Caco-2 (cell line): ENCODE measurements at regions not wholly inside any gene's neighbourhood (a gene's known extent, or its start where the extent isn't known, plus 50 kb on each side); places are given as distances from the start of the nearest gene placed in this dataset.

Experiments used
- BruUV-seq: library from RNA; stranded (reverse); fragments of 400-500 nt; replicated peaks from 2 replicates; lab custom pipeline; 2021; lab: Mats Ljungman, UMichigan
- CTCF ChIA-PET: fragments of 300-600 bp; sonication (Branson Sonifier 250); formaldehyde crosslinking; loops from one replicate; lab custom pipeline; 2022; ENCODE audit warnings: antibody characterized with exemption; lab: Charles Lee
- POLR2A ChIA-PET: fragments of 300-600 bp; sonication (Branson Sonifier 250); formaldehyde crosslinking; loops from one replicate; lab custom pipeline; 2022; ENCODE audit warnings: antibody characterized with exemption; lab: Charles Lee
- DNase-seq, 2 experiments: peaks; one replicate each; pipeline versions ENCODE4 v3.0.0 to v3.0.0-alpha.2; 2020 to 2022
- H3K27me3 ChIP-seq: replicated peaks from 2 replicates; pipeline ENCODE4 v1.6.0; 2011; ENCODE audit warnings: low read length; ENCODE audit not compliant: control insufficient read depth, insufficient read depth
- H3K36me3 ChIP-seq: 2 replicates; pipeline ENCODE4 v1.5.1; 2011; ENCODE audit warnings: low read length; ENCODE audit not compliant: control insufficient read depth, insufficient read depth
- H3K4me1 ChIP-seq: fragments of 250-450 bp; sonication (Bioruptor Pico); 2 replicates; pipeline ENCODE4 v1.5.1; 2020; ENCODE audit warnings: mild to moderate bottlenecking
- H3K4me3 ChIP-seq: 2 replicates; pipeline ENCODE4 v1.5.1; 2011; ENCODE audit warnings: low read depth, mild to moderate bottlenecking, control low read depth, low read length
- H3K9me3 ChIP-seq: fragments of 250-450 bp; sonication (Bioruptor Pico); 2 replicates; pipeline ENCODE4 v1.5.1; 2020; ENCODE audit warnings: mild to moderate bottlenecking, moderate library complexity
- H3K27ac Mint-ChIP-seq: one replicate; pipeline ENCODE4 v1.8.0; 2022; ENCODE audit warnings: mixed read lengths; ENCODE audit not compliant: unreplicated experiment
- H3K27me3 Mint-ChIP-seq: one replicate; pipeline ENCODE4 v1.8.0; 2022; ENCODE audit warnings: mixed read lengths; ENCODE audit not compliant: insufficient read depth, unreplicated experiment
- H3K36me3 Mint-ChIP-seq: one replicate; pipeline ENCODE4 v1.8.0; 2022; ENCODE audit warnings: mild to moderate bottlenecking, mixed read lengths; ENCODE audit not compliant: insufficient read depth, unreplicated experiment
- H3K4me1 Mint-ChIP-seq: one replicate; pipeline ENCODE4 v1.8.0; 2022; ENCODE audit warnings: low read depth, mixed read lengths; ENCODE audit not compliant: unreplicated experiment
- H3K4me3 Mint-ChIP-seq: one replicate; pipeline ENCODE4 v1.8.0; 2022; ENCODE audit warnings: mild to moderate bottlenecking, moderate library complexity, mixed read lengths; ENCODE audit not compliant: unreplicated experiment
- H3K9me3 Mint-ChIP-seq: one replicate; pipeline ENCODE4 v1.8.0; 2022; ENCODE audit warnings: mixed read lengths; ENCODE audit not compliant: unreplicated experiment
- intact Hi-C: fragments of 100-400 bp; cut with micrococcal nuclease; formaldehyde crosslinking; loops from one replicate; pipeline ENCODE4 v1.10.0; 2022; ENCODE audit not compliant: unreplicated experiment
- TF ChIP-seq, protein P1 (sequence below), 2 experiments: fragments of 200-600 bp in 1 of 2; IDR thresholded peaks; 1 replicate in 1 of 2; 2 replicates in 1 of 2; pipeline versions ENCODE4 v1.5.1 to v1.8.0; 2011 to 2022; ENCODE audit warnings: antibody characterized with exemption in 1 of 2, control low read depth in 1 of 2, inconsistent platforms in 1 of 2, low read depth in 1 of 2, low read length in 1 of 2, mild to moderate bottlenecking in 1 of 2, moderate library complexity in 1 of 2; ENCODE audit not compliant: insufficient read depth in 1 of 2, severe bottlenecking in 1 of 2, unreplicated experiment in 1 of 2

DNA sequence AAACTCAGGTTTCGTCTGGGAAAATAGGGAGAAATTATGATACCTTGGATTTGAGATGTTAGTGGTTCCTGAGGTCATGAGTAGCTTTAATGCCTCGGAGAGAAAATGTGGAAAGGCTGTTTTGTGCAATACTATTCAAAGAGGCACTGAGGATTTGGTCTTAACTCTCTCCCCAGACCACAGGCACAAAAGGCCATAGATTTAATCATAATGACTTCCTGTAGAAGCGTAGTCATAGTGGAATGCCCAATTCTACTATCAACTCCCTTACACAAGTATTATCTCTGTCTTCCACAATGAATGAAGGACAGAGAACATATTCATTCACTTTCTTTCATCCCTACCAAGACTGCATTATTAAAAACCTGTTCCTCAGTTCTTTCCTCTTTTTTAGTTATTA, 153.0 kb upstream of the FTMT start:
- H3K4me1 Mint-ChIP-seq = no peaks in the 10 kb centered on the region
- intact Hi-C loops = no loop called here
- TF ChIP-seq, protein P1, sequence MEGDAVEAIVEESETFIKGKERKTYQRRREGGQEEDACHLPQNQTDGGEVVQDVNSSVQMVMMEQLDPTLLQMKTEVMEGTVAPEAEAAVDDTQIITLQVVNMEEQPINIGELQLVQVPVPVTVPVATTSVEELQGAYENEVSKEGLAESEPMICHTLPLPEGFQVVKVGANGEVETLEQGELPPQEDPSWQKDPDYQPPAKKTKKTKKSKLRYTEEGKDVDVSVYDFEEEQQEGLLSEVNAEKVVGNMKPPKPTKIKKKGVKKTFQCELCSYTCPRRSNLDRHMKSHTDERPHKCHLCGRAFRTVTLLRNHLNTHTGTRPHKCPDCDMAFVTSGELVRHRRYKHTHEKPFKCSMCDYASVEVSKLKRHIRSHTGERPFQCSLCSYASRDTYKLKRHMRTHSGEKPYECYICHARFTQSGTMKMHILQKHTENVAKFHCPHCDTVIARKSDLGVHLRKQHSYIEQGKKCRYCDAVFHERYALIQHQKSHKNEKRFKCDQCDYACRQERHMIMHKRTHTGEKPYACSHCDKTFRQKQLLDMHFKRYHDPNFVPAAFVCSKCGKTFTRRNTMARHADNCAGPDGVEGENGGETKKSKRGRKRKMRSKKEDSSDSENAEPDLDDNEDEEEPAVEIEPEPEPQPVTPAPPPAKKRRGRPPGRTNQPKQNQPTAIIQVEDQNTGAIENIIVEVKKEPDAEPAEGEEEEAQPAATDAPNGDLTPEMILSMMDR (IDR thresholded peaks at IDR 0.05; ENCODE audit: insufficient read depth in 1 of 2, low read depth in 1 of 2, low read length in 1 of 2, severe bottlenecking in 1 of 2, unreplicated experiment in 1 of 2) = no peak
- no TSS peak for BruUV-seq
- no peaks in the 10 kb centered on the region for H3K36me3 ChIP-seq
- no peak overlapping the region for H3K4me3 Mint-ChIP-seq
- H3K27me3 Mint-ChIP-seq = no peaks in the 10 kb centered on the region
- CTCF ChIA-PET = no interaction called here
- no peaks in the 10 kb centered on the region for H3K27me3 ChIP-seq
- no peak for DNase-seq
- no peaks in the 10 kb centered on the region for H3K4me1 ChIP-seq
- H3K9me3 Mint-ChIP-seq = peaks cover 10% of the 10 kb centered on the region
- H3K4me3 ChIP-seq = no peak overlapping the region
- H3K36me3 Mint-ChIP-seq = no peaks in the 10 kb centered on the region
- no peaks in the 10 kb centered on the region for H3K9me3 ChIP-seq
- POLR2A ChIA-PET = no interaction called here
- no peak overlapping the region for H3K27ac Mint-ChIP-seq

- no peaks in the 10 kb centered on the region for H3K27me3 ChIP-seq
- no peaks in the 10 kb centered on the region for H3K9me3 ChIP-seq
- no peaks in the 10 kb centered on the region for H3K4me1 ChIP-seq
- TF ChIP-seq, protein P1 (IDR thresholded peaks at IDR 0.05; ENCODE audit: insufficient read depth in 1 of 2, low read depth in 1 of 2, low read length in 1 of 2, severe bottlenecking in 1 of 2, unreplicated experiment in 1 of 2) = no peak
- H3K36me3 Mint-ChIP-seq = no peaks in the 10 kb centered on the region
- no peaks in the 10 kb centered on the region for H3K36me3 ChIP-seq
- H3K4me3 Mint-ChIP-seq = no peak overlapping the region
- ChIA-PET POLR2A (no interaction called here), CTCF (no interaction called here)
- no peaks in the 10 kb centered on the region for H3K27me3 Mint-ChIP-seq
- intact Hi-C loops = no loop called here
- no TSS peak for BruUV-seq
- H3K9me3 Mint-ChIP-seq = peaks cover 10% of the 10 kb centered on the region
- H3K27ac Mint-ChIP-seq = no peak overlapping the region
- no peak for DNase-seq
- H3K4me3 ChIP-seq = no peak overlapping the region
- H3K4me1 Mint-ChIP-seq = no peaks in the 10 kb centered on the region
Measured at GRCh38 chr5:121701731-121702130, 150.0 kb upstream of the FTMT start.

DNA sequence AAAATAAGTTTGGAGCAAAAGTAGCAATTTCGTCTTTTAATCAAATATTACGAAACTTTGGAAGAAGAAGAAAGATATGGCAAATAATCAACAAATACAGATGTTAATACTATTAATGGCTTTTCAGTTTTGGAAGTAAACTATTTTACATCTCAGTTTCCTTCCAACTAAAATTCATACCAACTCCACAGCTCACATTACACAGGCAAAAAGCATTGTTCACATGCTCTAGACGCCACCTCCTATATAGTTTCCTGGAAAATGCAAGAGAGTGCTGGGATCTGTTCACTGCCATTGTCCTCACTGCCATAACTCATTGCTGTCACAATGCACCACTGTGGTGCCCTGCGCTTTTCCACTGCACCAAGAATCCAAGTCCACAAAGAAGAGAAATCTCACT, 149.0 kb upstream of the FTMT start:
- intact Hi-C loops = no loop called here
- H3K4me1 Mint-ChIP-seq = no peaks in the 10 kb centered on the region
- ChIA-PET POLR2A (no interaction called here), CTCF (no interaction called here)
- Histone ChIP-seq H3K4me3 (no peak overlapping the region), H3K27me3 (no peaks in the 10 kb centered on the region), H3K36me3 (no peaks in the 10 kb centered on the region), H3K9me3 (no peaks in the 10 kb centered on the region), H3K4me1 (no peaks in the 10 kb centered on the region)
- H3K9me3 Mint-ChIP-seq = peaks cover 10% of the 10 kb centered on the region
- no peak overlapping the region for H3K4me3 Mint-ChIP-seq
- H3K27ac Mint-ChIP-seq = no peak overlapping the region
- no peaks in the 10 kb centered on the region for H3K27me3 Mint-ChIP-seq
- H3K36me3 Mint-ChIP-seq = no peaks in the 10 kb centered on the region
- no TSS peak for BruUV-seq
- DNase-seq = no peak
- TF ChIP-seq, protein P1 (IDR thresholded peaks at IDR 0.05; ENCODE audit: insufficient read depth in 1 of 2, low read depth in 1 of 2, low read length in 1 of 2, severe bottlenecking in 1 of 2, unreplicated experiment in 1 of 2) = no peak
